ENCODE measurements at regions not wholly inside any gene's neighbourhood (a gene's known extent, or its start where the extent isn't known, plus 50 kb on each side); places are given as distances from the start of the nearest gene placed in this dataset.
"Not testable (repeated sequence)": the region's sequence is repeated elsewhere in the genome, so short reads cannot be mapped to it uniquely, and the experiment has no call there.

GRCh38 chr1:96522927-96523326, 198.7 kb upstream of the PTBP2 start:
- Mint-ChIP-seq H3K27ac (no peak overlapping the region), H3K36me3 (ENCODE audit: low read depth) (no peaks in the 10 kb centered on the region), H3K9me3 (peaks cover 3% of the 10 kb centered on the region), H3K4me1 (no peaks in the 10 kb centered on the region), H3K4me3 (no peak overlapping the region), H3K27me3 (no peaks in the 10 kb centered on the region)
- no peak for DNase-seq
- ChIA-PET POLR2A (no interaction called here), CTCF (no interaction called here)

- H3K4me3 Mint-ChIP-seq = no peak overlapping the region
- no peak overlapping the region for H3K27ac Mint-ChIP-seq
- H3K9me3 Mint-ChIP-seq = peaks cover 11% of the 10 kb centered on the region
- ChIA-PET CTCF (interaction anchor here (1.0 kb wide), 1 partner anchor 15 kb away, joined by 3 read pairs; no protein-coding TSS in a partner anchor), POLR2A (no interaction called here)
- DNase-seq = no peak
- no peaks in the 10 kb centered on the region for H3K4me1 Mint-ChIP-seq
- no peaks in the 10 kb centered on the region for H3K36me3 Mint-ChIP-seq (ENCODE audit: low read depth)
- H3K27me3 Mint-ChIP-seq = no peaks in the 10 kb centered on the region
These were observed 197.5 kb upstream of the PTBP2 start for GRCh38 chr1:96524100-96524499.

DNA sequence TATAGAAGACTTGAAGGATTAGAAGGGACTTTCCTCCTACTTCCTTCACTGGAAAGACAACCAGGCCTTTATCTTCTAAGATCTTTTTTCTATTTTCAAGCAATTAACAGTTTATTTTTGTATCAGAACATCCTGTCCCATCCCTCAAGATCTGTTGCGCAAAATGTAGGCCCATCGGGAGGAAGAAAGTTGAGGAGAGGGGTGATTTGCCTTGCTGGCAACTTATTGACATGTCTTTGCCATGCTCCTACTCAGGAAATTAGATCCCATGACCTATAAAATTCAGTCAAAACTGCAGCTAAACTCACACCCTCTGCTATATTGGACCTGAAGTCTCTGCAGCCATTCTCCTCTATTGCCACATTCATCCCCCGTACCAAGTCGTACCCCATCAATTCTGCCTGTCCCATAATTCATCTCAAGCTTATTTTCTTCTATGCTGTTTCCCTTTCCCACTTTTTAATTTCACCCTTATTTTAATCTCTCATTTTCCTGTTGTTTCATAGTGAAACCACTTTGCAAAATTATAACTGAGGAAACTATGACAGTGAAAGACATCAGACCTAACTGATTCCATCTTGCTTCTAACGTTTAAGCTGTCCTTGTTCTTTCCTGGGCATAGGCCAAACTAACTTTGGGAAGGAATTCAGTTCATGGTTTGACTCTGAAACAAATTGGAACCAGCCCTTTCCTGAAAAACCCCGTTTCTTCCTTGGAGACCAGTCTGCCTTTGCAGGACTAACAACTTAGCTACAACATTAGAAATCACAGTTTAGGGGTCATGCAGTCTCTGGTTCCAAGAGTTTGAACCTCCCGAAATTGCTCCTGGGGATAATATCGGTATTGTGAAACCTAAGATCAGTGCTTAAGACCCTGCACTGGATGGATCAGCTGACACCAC, 195.7 kb upstream of the PTBP2 start:
- H3K27me3 Mint-ChIP-seq = no peaks in the 10 kb centered on the region
- H3K9me3 Mint-ChIP-seq = peaks cover 12% of the 10 kb centered on the region
- CTCF ChIA-PET = no interaction called here
- H3K4me3 Mint-ChIP-seq = no peak overlapping the region
- no peak overlapping the region for H3K27ac Mint-ChIP-seq
- no peaks in the 10 kb centered on the region for H3K36me3 Mint-ChIP-seq (ENCODE audit: low read depth)
- DNase-seq = no peak
- POLR2A ChIA-PET = no interaction called here
- H3K4me1 Mint-ChIP-seq = no peaks in the 10 kb centered on the region

- H3K36me3 Mint-ChIP-seq (ENCODE audit: low read depth); CTCF ChIA-PET; H3K27me3 Mint-ChIP-seq; H3K4me3 Mint-ChIP-seq; H3K4me1 Mint-ChIP-seq; DNase-seq; H3K27ac Mint-ChIP-seq; POLR2A ChIA-PET: not testable (repeated sequence)
- H3K9me3 Mint-ChIP-seq = peaks cover 12% of the 10 kb centered on the region
These were observed 192.9 kb upstream of the PTBP2 start for GRCh38 chr1:96528672-96529071.

- H3K9me3 Mint-ChIP-seq = peaks cover 4% of the 10 kb centered on the region
- no peaks in the 10 kb centered on the region for H3K36me3 Mint-ChIP-seq (ENCODE audit: low read depth)
- no peaks in the 10 kb centered on the region for H3K4me1 Mint-ChIP-seq
- POLR2A ChIA-PET = interaction anchor here (0.6 kb wide), 1 partner anchor 123 kb away, joined by 3 read pairs; no protein-coding TSS in a partner anchor
- no peaks in the 10 kb centered on the region for H3K27me3 Mint-ChIP-seq
- H3K4me3 Mint-ChIP-seq = no peak overlapping the region
- CTCF ChIA-PET = no interaction called here
- no peak for DNase-seq
- H3K27ac Mint-ChIP-seq = no peak overlapping the region
These were observed 187.8 kb upstream of the PTBP2 start for GRCh38 chr1:96533820-96534219.

DNA sequence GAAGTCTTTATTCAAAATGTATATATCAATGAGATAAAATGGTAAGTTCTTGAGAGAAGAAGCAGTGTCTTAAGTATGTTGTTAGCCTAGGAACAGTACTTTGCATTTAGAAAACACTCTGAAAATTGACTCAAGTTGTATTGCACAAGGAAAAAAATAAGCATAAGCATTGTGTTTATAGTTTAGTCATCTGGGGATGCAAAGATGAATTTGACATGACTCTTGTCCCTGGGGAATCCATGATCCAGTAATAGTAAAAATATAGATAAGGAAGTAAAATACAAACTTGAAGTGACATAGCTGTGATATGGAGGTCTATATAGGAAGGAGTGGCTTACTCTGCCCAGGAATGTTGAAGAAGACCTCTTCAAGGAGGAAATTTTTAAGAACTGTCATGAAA, 185.0 kb upstream of the PTBP2 start:
- Mint-ChIP-seq H3K4me1 (no peaks in the 10 kb centered on the region), H3K36me3 (ENCODE audit: low read depth) (no peaks in the 10 kb centered on the region), H3K9me3 (no peaks in the 10 kb centered on the region), H3K4me3 (no peak overlapping the region), H3K27me3 (no peaks in the 10 kb centered on the region), H3K27ac (no peak overlapping the region)
- ChIA-PET POLR2A (no interaction called here), CTCF (no interaction called here)
- DNase-seq = no peak

DNA sequence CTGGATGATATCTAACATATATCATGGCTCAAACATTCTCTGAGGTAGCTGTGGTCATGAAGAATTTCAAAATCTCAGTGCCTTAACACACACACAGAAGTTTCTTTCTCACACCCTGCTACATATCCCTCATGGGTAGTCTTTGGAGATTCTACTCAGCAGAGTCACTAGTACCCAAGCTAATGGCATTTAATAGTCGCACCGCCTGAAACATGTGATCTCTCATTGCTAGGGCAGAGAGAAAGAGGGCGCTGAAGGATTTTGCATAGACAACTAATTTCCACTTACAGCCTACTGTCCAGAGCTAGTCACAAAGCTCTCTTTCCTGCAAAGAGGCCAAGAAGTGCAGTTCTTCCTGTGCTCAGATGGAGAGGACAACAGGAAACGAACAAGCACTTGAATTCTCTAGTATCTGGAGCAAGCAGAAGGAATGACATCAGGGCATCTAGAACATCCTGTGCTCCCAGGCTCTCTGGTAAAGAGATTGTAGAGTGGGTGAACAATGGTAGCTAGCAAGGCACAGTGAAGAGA, 183.4 kb upstream of the PTBP2 start:
- CTCF ChIA-PET = no interaction called here

GRCh38 chr1:96538883-96539282, 182.7 kb upstream of the PTBP2 start:
- CTCF ChIA-PET = no interaction called here
- Mint-ChIP-seq H3K4me3 (no peak overlapping the region), H3K27ac (no peak overlapping the region)

More for the DNA sequence above, 183.4 kb upstream of the PTBP2 start:
- Mint-ChIP-seq H3K27me3 (no peaks in the 10 kb centered on the region), H3K36me3 (ENCODE audit: low read depth) (no peaks in the 10 kb centered on the region), H3K4me3 (no peak overlapping the region), H3K9me3 (no peaks in the 10 kb centered on the region), H3K27ac (no peak overlapping the region), H3K4me1 (no peaks in the 10 kb centered on the region)
- no peak for DNase-seq
- POLR2A ChIA-PET = no interaction called here

GRCh38 chr1:96541491-96541890, 180.1 kb upstream of the PTBP2 start:
- no peak for DNase-seq

More at GRCh38 chr1:96538883-96539282, 182.7 kb upstream of the PTBP2 start:
- no peak for DNase-seq
- Mint-ChIP-seq H3K27me3 (no peaks in the 10 kb centered on the region), H3K9me3 (no peaks in the 10 kb centered on the region), H3K4me1 (no peaks in the 10 kb centered on the region), H3K36me3 (ENCODE audit: low read depth) (no peaks in the 10 kb centered on the region)
- POLR2A ChIA-PET = no interaction called here

GRCh38 chr1:96544051-96544830, 177.3 kb upstream of the PTBP2 start:
- ChIA-PET CTCF (interaction anchor here (1.1 kb wide), 1 partner anchor 9 kb away, joined by 4 read pairs; no protein-coding TSS in a partner anchor), POLR2A (no interaction called here)
- Mint-ChIP-seq H3K4me3 (no peak overlapping the region), H3K27me3 (no peaks in the 10 kb centered on the region), H3K27ac (no peak overlapping the region), H3K4me1 (no peaks in the 10 kb centered on the region), H3K36me3 (ENCODE audit: low read depth) (no peaks in the 10 kb centered on the region), H3K9me3 (no peaks in the 10 kb centered on the region)
- DNase-seq = no peak

More at GRCh38 chr1:96541491-96541890, 180.1 kb upstream of the PTBP2 start:
- ChIA-PET POLR2A (no interaction called here), CTCF (no interaction called here)
- no peaks in the 10 kb centered on the region for H3K27me3 Mint-ChIP-seq
- no peaks in the 10 kb centered on the region for H3K4me1 Mint-ChIP-seq
- H3K27ac Mint-ChIP-seq = no peak overlapping the region
- no peaks in the 10 kb centered on the region for H3K9me3 Mint-ChIP-seq
- H3K36me3 Mint-ChIP-seq (ENCODE audit: low read depth) = no peaks in the 10 kb centered on the region
- no peak overlapping the region for H3K4me3 Mint-ChIP-seq

DNA sequence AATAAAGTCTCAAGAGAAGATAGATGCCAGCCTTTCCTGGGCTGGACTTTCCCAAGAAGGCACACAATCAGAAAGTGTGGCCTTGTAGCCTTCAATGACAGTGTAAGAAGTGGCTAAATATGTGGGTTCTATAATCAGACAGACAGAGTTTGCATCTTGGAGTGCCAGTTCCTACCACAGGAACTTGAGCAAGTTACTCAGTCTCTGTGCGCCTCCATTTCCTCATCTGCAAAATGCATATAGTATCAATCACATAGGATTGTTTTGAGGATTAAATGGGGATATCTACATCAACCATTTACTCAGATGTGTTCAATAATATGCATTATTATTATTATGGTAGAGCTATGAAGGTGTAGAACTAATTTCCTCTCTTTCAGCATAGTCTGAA, 176.8 kb upstream of the PTBP2 start:
- no peaks in the 10 kb centered on the region for H3K4me1 Mint-ChIP-seq
- CTCF ChIA-PET = interaction anchor here (1.1 kb wide), 1 partner anchor 10 kb away, joined by 4 read pairs; no protein-coding TSS in a partner anchor

GRCh38 chr1:96545935-96546656, 175.5 kb upstream of the PTBP2 start:
- Mint-ChIP-seq H3K36me3 (ENCODE audit: low read depth) (no peaks in the 10 kb centered on the region), H3K27me3 (no peaks in the 10 kb centered on the region), H3K4me3 (no peak overlapping the region), H3K4me1 (no peaks in the 10 kb centered on the region), H3K9me3 (no peaks in the 10 kb centered on the region), H3K27ac (no peak overlapping the region)
- ChIA-PET POLR2A (no interaction called here), CTCF (no interaction called here)
- DNase-seq = no peak

More for the DNA sequence above, 176.8 kb upstream of the PTBP2 start:
- Mint-ChIP-seq H3K27me3 (no peaks in the 10 kb centered on the region), H3K36me3 (ENCODE audit: low read depth) (no peaks in the 10 kb centered on the region), H3K4me3 (no peak overlapping the region), H3K27ac (no peak overlapping the region), H3K9me3 (no peaks in the 10 kb centered on the region)
- POLR2A ChIA-PET = no interaction called here
- DNase-seq = no peak

DNA sequence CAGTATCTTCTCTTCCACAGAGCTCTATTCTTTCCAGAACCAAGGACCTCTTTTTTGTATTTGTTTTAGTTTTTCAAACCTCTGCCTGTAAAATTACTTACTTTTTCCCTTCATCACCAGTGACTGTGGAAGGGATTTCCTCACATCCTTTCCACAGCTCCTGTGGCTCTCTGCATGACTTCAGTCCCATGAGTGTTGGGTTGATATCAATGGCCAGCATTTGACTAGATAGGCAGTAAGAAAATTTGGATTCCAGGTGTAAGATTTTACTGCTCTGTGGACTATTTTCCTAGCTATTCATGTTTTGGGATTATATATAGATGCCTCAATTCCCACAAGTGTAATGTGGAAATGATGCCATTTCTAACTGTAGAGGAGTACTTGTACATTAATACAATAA, 171.5 kb upstream of the PTBP2 start:
- CTCF ChIA-PET = no interaction called here
- Mint-ChIP-seq H3K4me1 (no peaks in the 10 kb centered on the region), H3K27me3 (no peaks in the 10 kb centered on the region), H3K36me3 (ENCODE audit: low read depth) (no peaks in the 10 kb centered on the region), H3K9me3 (no peaks in the 10 kb centered on the region), H3K4me3 (no peak overlapping the region), H3K27ac (no peak overlapping the region)
- DNase-seq = no peak
- POLR2A ChIA-PET = no interaction called here

All from activated CD4-positive, alpha-beta T cell treated with anti-CD3 and anti-CD28 coated beads, Interleukin-2, amount 10 ng/mL, durations not matched to agents 7 days and 5 days (primary cell).